BJ (cell line): ENCODE measurements at regions not wholly inside any gene's neighbourhood (a gene's known extent, or its start where the extent isn't known, plus 50 kb on each side); places are given as distances from the start of the nearest gene placed in this dataset.

Source experiments
- CTCF ChIA-PET: fragments of 350-600 bp; formaldehyde crosslinking; extraction: SDS; loops from one replicate; lab custom pipeline; 2021; ENCODE audit warnings: antibody characterized with exemption, inconsistent platforms; lab: Yijun Ruan, JAX
- POLR2A ChIA-PET: fragments of 300-600 bp; sonication (Branson Sonifier 250); formaldehyde crosslinking; extraction: SDS; loops from one replicate; lab custom pipeline; 2021; ENCODE audit warnings: antibody characterized with exemption; lab: Charles Lee
- DNase-seq: peaks from one replicate; pipeline ENCODE4 v3.0.0-alpha.2; 2011; ENCODE audit warnings: low read depth
- H3K27me3 ChIP-seq: 2 replicates; pipeline ENCODE4 v1.6.0; 2011; ENCODE audit warnings: low read length; ENCODE audit not compliant: control insufficient read depth, insufficient read depth
- H3K36me3 ChIP-seq: 2 replicates; pipeline ENCODE4 v1.5.1; 2011; ENCODE audit warnings: low read length; ENCODE audit not compliant: control insufficient read depth, insufficient read depth
- H3K4me3 ChIP-seq: 2 replicates; pipeline ENCODE4 v1.5.1; 2011; ENCODE audit warnings: low read depth, mild to moderate bottlenecking, control low read depth, low read length
- TF ChIP-seq, protein P1 (sequence below): IDR thresholded peaks from 2 replicates; pipeline ENCODE4 v1.5.1; 2011; ENCODE audit warnings: low read depth, mild to moderate bottlenecking, control low read depth, inconsistent platforms, low read length, moderate library complexity; ENCODE audit not compliant: insufficient read depth

DNA sequence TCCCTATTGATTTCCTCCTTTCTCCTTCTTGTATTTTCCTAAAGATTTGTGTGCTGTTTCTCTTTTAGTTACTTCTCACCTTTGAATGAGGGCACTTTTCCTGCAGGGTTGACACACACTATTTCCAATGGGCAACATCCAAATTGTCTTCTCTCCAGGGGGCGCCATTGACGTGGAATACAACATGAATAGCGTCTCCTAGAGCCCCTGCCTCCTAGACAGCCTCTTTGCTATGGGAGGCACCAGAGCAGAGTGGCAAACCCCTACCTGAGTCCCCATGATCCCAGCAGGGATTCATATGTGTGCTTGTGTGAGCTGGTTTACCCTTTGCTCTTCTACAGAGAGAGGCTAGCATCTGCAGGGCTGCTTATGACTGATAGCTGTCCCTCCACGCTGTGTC, 61.3 kb upstream of the ITSN2 start:
- POLR2A ChIA-PET: no interaction called here
- peaks cover 3% of the 10 kb centered on the region for H3K27me3 ChIP-seq
- no peak for DNase-seq
- no peaks in the 10 kb centered on the region for H3K36me3 ChIP-seq
- TF ChIP-seq, protein P1, sequence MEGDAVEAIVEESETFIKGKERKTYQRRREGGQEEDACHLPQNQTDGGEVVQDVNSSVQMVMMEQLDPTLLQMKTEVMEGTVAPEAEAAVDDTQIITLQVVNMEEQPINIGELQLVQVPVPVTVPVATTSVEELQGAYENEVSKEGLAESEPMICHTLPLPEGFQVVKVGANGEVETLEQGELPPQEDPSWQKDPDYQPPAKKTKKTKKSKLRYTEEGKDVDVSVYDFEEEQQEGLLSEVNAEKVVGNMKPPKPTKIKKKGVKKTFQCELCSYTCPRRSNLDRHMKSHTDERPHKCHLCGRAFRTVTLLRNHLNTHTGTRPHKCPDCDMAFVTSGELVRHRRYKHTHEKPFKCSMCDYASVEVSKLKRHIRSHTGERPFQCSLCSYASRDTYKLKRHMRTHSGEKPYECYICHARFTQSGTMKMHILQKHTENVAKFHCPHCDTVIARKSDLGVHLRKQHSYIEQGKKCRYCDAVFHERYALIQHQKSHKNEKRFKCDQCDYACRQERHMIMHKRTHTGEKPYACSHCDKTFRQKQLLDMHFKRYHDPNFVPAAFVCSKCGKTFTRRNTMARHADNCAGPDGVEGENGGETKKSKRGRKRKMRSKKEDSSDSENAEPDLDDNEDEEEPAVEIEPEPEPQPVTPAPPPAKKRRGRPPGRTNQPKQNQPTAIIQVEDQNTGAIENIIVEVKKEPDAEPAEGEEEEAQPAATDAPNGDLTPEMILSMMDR: peak; percentile 55
- CTCF ChIA-PET: interaction anchor here (0.6 to 6.6 kb wide), 8 partner anchors 9 to 407 kb away, joined by 4 to 76 read pairs (median 6); no protein-coding TSS in a partner anchor
- no peak overlapping the region for H3K4me3 ChIP-seq

- ChIA-PET CTCF (interaction anchor here (0.6 to 6.6 kb wide), 5 partner anchors 10 to 1150 kb away, joined by 3 to 76 read pairs (median 6); no protein-coding TSS in a partner anchor), POLR2A (no interaction called here)
- TF ChIP-seq, protein P1: no peak
- H3K36me3 ChIP-seq: no peaks in the 10 kb centered on the region
- no peaks in the 10 kb centered on the region for H3K27me3 ChIP-seq
- DNase-seq: no peak
- H3K4me3 ChIP-seq: no peak overlapping the region
These were observed 60.0 kb upstream of the ITSN2 start for GRCh38 chr2:24420373-24420772.

DNA sequence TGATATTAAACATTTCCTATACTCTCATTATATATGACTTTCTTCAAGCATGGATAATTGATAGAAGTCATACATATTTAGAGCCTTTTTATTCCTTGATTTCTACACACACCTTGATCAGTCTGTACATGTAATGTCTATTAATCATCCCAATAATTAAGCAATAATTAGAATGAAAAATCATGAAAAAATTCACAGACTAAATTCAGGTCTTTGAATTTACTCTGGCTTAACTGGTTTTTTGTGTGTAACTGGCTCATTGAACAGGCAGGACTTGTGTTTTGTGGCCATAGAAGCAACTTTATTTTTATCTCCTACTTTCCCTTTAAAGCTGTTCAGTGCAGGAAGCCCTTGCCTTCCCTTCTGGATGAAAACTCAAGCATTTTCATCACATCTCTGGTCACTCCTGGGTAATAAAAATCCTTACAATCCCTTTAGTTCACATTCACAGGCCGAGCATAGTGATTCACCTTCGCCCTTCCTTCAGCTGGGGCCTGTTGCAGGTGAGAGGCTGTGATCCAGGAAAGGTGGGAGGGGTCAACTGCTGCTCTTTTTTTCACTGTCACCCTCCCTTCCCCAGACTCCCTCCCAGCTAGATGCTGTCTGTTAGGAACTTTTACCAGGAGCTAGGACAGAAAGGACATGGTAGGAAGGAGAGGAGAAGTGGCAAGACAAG, 58.0 kb upstream of the ITSN2 start:
- H3K27me3 ChIP-seq: no peaks in the 10 kb centered on the region
- DNase-seq: no peak
- TF ChIP-seq, protein P1: no peak
- no peaks in the 10 kb centered on the region for H3K36me3 ChIP-seq
- ChIA-PET CTCF (interaction anchor here (1.2 to 6.6 kb wide), 2 partner anchors 169 to 411 kb away, joined by 3 to 76 read pairs; no protein-coding TSS in a partner anchor), POLR2A (interaction anchor here (0.5 kb wide), 1 partner anchor 375 kb away, joined by 4 read pairs; the partner anchor contains the start of genes CENPO and PTRHD1)
- H3K4me3 ChIP-seq: no peak overlapping the region

GRCh38 chr2:24412812-24413211, 52.5 kb upstream of the ITSN2 start:
- no peak for DNase-seq
- TF ChIP-seq, protein P1: no peak
- H3K36me3 ChIP-seq: no peaks in the 10 kb centered on the region
- CTCF ChIA-PET: interaction anchor here (0.8 to 1.2 kb wide), 4 partner anchors 10 to 415 kb away, joined by 3 to 5 read pairs (median 4); no protein-coding TSS in a partner anchor
- no peak overlapping the region for H3K4me3 ChIP-seq
- no peaks in the 10 kb centered on the region for H3K27me3 ChIP-seq
- POLR2A ChIA-PET: no interaction called here

- Histone ChIP-seq H3K36me3 (no peaks in the 10 kb centered on the region), H3K4me3 (no peak overlapping the region), H3K27me3 (no peaks in the 10 kb centered on the region)
- TF ChIP-seq, protein P1: no peak
- ChIA-PET CTCF (interaction anchor here (0.6 to 3.4 kb wide), 7 partner anchors 15 to 417 kb away, joined by 3 to 76 read pairs (median 5); no protein-coding TSS in a partner anchor), POLR2A (no interaction called here)
- no peak for DNase-seq
These were observed 51.3 kb upstream of the ITSN2 start for GRCh38 chr2:24411488-24412151.
